SHP77 treated with DMSO at 0.1 percent for 48 hours (cell line): ENCODE measurements at regions not wholly inside any gene's neighbourhood (a gene's known extent, or its start where the extent isn't known, plus 50 kb on each side); places are given as distances from the start of the nearest gene placed in this dataset.

Experiments used
- DNase-seq: peaks from one replicate; lab custom pipeline; 2025; lab: John Stamatoyannopoulos, UW

DNA sequence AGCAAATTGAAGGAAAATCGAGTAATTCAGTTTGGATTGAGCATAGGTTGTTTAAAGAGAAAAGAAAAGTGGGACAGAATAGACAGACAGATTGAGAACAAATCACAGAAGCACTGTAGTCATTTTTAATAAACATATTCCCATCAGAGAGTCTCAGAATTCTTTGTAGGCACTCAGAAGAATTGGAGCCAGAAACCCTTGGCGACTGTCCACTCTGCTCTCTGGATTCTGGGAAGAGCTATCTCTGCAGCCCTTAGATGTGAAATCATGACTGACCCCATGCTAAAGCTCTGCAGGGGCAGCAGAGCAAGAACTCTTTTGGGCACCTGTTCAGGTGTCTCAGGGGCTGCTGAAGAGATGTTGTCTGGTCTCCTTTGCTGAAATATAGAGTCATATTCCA lies 223.7 kb upstream of the KIRREL3 start:
- DNase-seq, result no peak

DNA sequence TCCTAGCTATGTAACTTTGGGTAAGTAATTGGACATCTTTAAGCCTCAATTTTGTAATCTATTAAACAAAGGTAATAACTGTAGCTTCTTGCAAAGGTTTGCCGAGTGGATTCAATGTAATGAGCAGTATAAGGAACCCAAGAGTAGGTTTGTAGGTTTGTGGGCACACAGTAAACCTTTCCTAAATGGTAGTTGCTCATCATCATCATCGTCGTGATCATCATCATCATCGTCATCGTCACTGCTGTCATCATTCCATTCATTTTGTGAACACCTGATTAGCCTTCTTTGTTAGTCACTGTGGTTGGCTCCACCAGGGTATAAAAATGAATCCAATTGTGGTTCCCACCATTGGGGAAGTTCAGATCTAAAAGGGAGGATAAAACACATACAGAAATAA lies 223.1 kb upstream of the KIRREL3 start:
- DNase-seq, result no peak

DNA sequence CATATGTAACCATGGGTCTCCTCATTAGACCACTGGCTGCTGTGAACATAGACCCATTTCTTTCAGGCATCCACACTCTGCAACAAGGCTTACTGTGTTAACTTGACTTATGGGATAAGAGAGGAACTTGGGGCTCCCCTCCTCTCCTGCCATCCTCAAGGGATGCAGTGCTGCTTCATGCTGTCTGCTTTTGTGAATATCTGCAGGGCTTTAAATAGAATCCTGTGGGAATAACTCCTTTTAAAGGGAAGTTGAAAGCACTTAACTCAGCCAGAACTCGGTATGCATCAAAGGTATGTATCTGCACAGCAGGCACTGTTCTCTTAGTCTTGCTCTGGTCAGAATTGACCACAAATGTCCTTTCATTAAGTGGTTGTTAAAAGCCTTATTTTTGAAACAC lies 222.5 kb upstream of the KIRREL3 start:
- DNase-seq, result no peak

DNA sequence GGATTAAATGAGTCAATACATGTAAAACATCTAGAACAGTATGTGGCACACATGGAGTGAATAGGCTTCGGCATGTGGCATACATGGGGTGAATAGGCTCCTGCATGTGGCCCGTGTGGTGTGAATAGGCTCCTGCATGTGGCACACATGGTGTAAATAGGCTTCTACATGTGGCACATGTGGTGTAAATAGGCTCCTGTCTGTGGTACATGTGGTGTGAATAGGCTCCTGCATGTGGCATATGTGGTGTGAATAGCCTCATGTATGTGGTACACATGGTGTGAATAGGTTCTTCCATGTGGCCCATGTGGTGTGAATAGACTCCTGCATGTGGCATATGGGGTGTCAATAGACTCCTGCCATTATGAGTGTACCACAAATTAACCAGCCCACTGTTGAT lies 219.1 kb upstream of the KIRREL3 start:
- DNase-seq, result no peak

DNA sequence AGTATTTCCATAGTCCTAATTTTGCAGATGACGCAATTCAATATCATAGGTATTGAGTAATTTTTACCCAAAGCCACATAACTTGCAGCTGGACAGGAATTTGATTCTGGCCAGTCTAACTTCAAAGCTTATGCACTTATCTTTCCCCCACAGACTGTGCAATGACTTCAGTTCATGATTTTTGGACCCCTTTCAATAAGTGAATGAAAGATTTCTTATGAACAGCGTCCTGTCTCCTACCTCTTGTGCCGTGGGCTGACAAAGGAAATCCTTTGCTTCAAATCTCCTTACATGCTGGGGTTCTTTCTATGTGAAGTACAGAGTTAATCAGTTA lies 217.7 kb upstream of the KIRREL3 start:
- DNase-seq, result no peak

DNA sequence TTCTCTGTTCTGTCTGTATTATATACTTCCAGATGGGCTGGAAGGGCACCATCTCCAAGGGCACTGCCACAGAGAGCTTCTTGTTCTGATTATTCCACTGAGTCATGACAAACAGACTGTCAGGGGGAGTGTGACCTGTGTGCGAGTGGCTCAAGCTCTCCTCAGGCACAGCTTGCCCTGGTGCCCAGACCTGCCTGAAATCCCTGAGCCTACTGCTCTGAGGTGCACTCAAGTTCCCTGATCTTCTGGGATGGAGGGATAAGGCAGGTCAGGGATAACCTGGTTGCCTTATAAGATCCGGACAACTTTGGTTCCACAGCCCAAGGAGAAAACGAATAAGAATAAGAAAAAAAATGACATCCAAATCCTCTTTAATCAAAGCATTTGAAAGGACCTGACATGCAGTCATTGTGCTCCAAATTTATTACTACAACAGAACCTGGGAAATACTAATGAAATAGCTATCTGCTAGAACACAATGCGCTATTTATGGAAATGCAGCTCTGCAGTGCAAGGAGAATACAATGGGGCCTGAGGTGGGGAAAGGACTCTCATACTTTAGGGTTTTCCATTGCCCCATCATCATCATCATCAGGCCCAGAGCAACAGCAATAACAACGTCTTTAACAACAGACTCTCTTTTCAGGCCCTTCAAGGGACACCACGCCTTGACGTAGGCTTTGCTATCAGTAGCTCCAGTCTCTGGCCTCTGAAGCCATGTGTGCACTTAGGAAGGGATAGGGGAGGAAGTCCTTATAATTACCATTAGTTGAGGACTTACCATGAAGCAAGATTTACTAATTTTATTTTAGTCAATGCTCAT lies 217.1 kb upstream of the KIRREL3 start:
- no peak for DNase-seq

DNA sequence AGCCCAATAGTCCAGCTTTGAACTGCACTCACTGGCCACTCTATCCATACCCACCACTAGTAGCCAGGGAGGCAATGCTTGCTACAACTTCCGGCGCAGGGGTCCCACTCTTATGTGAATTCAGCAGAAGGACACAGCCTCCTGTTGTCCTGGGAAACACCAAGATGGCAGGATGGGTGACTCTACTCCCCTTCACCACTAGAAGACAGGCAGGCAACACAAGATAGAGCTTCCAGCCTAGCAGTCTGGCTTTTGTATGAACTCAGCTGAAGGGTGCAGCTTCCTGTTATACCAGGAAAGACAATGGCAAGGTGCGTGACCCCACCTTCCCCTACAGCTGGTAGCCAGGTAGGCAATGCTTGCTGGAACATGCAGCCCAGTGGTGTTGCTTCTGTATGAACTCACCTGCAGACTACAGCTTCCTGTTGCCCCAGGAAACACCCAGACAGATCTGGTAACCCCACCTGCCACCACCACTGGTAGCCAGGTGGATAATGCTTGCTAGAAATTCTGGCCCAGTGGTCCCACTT lies 205.2 kb upstream of the KIRREL3 start:
- no peak for DNase-seq

DNA sequence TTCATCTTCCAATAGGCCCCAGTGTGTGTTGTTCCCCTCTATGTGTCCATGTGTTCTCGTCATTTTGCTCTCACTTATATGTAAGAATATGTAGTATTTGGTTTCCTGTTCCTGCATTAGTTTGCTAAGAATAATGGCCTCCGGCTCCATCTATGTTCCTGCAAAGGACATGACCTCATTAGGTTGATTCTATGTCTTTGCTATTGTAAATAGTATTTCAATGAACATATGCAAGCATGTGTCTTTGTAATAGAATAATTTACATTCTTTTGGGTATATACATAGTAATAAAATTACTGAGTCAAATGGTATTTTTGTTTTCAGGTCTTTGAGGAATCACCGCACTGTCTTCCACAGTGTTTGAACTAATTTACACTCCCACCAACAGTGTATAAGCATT lies 202.9 kb upstream of the KIRREL3 start:
- no peak for DNase-seq

DNA sequence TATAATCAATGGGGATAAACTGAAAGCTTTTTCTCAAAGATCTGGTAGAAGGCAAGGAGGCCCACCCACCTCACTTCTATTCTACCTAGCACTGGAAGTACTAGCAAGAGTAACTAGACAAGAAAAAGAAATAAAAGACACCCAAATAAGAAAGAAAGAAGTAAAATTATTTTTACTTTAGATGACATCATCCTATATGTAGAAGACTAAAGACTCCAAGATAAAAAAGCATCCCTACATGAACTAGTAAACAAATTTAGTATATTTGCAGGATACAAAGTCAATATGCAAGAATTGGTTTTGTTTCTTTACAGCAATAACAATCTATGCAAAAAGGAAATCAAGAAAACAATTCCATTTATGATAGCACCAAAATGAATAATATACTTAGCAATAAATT lies 201.5 kb upstream of the KIRREL3 start:
- no peak for DNase-seq

DNA sequence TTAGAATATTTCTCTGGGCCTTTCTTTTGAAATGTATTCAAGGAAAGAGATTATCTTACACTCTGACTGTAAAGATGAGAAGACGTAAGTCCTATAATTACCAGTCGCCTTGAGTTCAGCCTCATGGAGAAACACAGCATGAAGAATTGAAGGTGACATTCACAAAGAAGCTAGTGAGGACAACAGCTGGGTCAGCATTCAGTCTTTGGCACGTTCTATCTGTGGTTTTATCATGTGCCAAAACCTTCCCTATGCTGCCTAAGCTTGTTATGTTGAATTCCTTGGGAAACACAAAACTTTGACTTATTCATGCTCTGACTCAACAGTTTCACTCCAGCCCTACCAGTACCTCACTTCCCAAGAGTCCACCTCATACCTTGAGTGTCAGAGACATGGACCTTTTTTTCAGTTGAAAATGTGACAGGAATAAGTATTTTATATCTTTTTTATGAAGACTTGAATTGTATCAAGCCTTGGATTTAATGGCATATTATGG lies 198.8 kb upstream of the KIRREL3 start:
- DNase-seq, result no peak

DNA sequence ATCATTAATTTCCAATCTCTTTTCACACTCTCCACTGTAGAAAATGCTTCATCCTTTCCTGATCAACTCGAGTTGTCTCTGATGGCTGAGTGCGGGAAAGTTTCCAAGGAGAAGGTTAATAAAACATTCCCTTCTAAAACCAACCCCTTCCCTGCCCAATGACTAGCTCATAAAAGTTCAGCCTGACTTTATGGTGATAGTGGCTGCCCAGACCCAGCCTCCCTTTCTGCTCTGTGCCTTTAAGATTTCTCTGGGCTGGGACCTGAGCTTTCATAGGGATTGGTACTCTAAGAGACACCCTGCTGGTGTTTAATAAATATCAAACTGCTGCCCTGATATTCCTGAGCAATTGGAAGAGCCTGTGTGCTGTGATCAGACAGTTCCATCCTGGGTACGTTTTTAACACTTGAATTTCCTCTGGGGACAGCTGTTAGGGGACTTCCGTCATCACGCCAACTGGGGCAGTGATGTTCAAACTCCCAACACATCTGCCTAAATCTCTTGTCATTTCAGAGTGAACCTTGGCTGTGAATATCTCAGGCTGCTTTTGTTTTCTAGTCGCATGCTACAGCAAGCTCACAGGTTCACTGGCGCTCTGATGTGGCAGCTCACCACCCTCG lies 195.0 kb upstream of the KIRREL3 start:
- DNase-seq, result no peak

DNA sequence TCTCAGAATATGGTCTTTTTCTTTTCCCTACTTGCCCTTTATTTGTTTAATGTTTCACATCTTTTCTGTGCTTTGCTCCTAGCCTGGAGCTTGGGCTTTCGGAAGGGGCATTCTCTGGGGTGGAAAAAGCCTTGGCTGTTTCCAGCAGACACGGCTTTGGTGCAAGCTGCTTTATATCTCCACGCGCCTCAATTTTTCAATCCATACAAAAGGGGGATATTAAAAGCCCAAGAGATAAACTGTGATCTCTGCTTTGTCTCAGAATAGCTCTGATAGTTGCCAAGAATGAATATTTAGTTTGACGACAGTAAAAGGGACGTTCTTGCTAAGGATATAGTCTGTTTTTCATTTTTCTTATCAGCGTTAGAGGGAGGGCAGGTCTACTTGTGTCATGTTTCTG lies 194.0 kb upstream of the KIRREL3 start:
- DNase-seq, result no peak

DNA sequence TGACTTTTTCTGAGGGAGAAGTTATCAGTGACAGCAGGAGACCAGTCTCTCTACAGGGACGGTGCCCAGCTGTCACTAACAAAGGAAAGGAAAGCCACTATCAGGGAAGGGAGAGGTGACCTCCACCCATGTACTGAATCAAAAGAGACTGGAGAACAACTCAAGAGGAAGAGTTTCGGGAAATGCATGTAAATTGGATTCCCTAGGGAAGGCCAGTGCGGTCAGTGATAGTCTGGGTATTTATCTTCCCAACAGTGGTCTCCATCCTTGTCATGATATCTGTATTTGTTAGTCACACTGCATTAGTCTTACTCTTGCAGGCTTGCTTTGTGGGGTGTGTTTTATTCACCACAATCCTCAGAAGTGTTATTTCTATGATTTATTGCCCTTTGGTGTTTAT lies 193.4 kb upstream of the KIRREL3 start:
- DNase-seq, result no peak

DNA sequence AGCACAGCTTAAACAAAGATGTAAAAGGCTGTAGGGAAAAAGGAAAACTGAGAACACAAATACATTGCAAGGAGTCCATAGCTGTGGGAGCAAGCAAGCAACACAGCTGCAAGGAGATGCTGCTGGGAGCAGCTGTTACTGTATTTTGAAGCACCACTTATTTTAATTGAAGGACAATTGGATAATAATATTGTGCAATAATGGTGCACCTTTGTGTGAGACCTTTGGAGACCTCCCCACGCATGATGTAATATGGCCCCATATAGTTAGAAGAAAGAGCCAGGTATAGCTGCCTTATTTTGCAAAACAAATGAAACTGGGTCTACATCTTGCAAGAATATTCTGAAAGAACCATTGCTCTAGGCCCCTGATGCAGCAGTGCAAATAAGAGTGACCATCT lies 191.1 kb upstream of the KIRREL3 start:
- no peak for DNase-seq

DNA sequence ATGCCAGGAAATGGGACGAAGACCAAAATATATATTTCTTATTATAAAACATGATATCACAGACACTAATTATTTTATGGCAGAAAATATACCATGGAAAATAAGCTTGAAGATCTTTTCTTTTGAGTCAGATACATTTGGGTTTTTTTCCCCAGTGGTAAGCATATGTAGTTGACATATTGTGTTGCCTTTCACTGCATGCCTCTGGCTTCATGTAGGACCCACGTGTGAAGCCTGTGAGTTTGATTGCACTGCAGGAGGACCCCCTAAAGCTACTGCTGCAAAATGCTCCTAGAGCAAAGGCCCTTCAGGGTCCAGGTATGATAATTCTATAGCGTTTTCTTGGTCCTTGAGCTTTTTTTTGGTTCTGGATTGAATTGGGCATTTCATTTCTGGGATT lies 190.7 kb upstream of the KIRREL3 start:
- no peak for DNase-seq

DNA sequence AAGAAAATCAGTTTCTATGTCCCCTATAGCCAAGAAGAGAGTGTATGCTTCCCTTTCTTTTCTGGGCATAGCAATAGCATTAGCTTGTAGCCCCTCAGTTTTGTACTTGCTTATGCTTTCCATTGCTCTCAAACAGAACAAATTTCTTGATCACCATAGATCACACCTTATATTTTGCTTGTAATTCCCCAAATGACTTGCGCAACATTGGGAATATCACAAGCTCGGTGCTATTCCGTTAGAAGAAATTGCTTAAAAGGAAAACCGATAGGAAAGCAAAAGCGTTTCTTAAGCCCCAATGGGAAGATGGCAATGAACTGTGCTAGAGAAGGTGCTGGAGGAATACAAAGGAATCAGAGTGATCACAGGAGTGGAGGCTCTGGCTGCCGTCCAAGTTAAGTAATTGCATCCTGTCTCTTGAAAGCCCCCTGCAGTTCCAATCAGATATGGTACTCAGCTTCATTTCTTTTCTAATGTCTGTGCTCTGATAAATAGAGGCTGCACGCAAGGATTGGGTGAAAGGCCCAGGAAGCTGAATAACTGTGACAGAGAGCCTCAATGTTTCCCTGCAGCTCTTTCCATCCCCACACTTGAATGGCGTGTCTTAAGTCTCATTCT lies 182.1 kb upstream of the KIRREL3 start:
- no peak for DNase-seq

DNA sequence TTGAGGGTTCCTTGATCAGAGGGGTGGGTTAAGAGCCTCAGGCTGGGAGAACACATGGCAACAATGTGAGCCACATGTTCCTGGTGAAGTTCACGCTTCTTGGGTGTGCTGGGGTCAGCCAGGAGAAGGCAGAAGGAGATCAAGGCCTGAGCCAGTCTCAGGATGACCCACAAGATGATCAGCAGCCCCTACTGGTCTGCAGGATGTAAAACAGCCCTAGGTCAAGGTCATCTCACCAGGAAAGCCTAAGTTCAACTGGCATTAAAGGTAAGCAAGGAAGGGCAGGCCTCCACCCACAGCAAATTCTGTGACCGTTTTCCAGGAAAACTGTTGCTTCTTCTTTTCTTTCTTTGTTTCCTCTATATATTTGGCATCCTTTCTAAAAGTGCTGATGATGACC lies 156.7 kb upstream of the KIRREL3 start:
- no peak for DNase-seq

DNA sequence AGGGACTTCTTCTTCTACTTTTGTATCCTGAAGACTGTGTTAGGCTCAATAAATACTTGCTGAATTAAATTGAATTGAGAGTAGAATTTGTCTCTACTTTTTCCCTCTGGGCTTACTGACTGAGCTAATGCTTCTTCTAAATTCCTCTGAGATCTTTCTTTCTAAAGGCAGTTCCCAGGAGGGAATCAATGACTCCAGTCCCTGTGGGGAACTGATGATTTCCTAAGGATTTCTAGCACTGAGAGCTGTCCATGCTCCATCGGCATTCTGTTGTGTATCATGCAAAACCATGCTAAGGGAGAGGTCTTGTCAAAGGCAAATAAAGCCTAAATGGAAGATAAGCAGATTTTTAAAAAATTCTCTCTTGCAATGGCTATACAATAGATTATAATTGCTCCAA lies 148.8 kb upstream of the KIRREL3 start:
- no peak for DNase-seq

DNA sequence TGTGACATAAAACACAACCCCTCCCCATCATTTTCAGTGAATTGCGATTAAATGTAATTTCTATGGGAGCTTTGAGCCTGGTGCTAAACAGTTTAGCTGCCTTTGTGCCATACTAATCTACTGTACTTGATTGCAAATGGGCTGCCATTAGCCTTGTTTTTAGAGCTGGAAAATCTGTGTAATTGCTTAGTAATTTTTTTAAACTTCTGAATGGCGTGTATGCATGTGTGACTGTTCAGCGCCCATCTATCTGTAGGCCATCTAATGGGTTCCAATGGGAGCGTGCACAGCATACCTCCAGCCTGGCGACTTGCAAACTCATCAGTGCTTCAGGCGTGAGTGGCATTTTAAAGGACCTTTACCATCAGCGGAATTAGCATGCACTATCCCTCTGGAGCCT lies 142.7 kb upstream of the KIRREL3 start:
- DNase-seq, result no peak

DNA sequence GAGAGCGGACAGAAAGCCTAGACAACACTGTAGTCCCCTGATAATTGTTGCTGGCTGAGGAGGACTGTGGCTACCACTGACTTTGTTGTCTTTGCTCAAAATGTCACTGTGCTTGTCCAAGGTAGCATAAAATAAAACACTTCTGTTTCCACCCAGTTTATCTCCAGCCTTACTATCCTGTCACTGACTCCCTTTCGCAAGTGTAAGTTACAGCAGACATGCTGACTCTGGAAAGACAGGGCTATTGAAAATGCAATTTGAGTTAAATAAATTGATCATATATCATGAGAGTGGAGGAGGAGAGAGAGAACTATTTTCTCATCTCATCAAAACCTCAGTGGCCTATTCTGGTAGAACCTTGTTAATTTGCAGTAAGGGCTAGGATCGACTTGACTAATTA lies 138.0 kb upstream of the KIRREL3 start:
- no peak for DNase-seq

DNA sequence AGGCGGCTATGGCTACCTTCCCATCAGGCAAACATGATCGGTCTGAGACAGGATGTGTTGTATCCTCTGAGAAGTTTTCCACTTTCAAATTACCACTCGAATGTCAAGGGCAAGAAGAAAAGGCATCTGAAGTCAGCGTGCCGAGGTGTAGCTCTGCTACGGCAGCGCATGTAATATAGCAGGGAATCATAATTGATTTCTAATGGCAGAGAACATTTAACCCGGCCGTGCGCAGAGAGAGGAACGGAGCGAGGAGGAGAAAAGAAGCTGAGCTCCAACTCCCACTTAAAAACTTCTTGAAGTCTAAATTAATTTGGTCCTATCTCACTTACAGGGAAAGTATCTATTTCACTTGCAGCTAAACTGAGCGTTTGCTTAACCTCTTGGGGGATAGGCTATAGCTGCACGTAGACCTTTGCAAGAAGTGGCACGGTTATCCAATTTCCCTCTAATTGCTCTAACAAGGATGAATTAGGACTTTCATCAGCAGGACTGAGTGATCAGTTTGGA lies 137.3 kb upstream of the KIRREL3 start:
- no peak for DNase-seq

DNA sequence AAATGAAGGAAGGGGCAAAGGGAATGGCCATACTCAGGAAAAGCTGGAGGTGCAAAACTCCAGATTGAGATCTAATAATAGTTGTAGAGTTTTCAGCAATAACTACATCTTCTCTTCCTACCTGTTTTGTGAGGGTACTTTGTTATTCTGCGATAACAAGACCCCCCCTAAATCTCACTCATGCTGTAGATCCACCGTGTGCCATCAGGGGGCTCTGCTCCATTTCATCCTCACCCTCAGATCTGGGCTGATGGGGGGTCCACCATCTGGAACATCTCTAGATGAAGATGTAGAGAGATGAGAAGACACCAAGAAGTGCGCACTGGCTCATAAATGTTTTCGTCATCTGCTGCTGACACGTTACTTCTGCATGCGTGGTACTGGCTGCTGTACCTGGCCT lies 135.9 kb upstream of the KIRREL3 start:
- no peak for DNase-seq

DNA sequence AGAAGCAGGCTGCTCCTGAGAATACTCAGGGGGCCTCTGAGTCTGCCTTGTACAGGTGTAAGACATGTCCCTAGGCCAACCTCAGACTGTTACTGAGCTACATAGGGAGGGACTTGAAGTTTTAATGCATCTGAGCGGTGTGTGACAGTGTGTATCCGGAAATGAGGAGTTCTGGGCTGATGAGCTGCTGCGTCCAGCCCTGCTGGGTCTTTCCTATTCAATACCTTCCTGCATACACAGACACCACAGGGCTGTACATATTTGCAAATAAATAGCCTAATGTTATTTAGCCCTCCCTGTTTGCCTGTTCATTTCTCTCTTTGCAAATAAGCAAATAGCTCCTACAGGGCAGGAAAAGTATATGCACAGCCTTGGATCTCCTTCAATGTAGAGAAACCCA lies 134.7 kb upstream of the KIRREL3 start:
- no peak for DNase-seq
